AG09309 (cell line): ENCODE measurements at regions not wholly inside any gene's neighbourhood (a gene's known extent, or its start where the extent isn't known, plus 50 kb on each side); places are given as distances from the start of the nearest gene placed in this dataset.

Experiments
- DNase-seq: peaks from one replicate; pipeline ENCODE4 v3.0.0-alpha.2; 2010; ENCODE audit warnings: low read depth
- H3K4me3 ChIP-seq: 2 replicates; pipeline ENCODE4 v1.5.1; 2011; ENCODE audit warnings: mild to moderate bottlenecking, low read depth, low read length, moderate library complexity; ENCODE audit not compliant: control insufficient read depth
- TF ChIP-seq, protein P1 (sequence below): IDR thresholded peaks from 2 replicates; pipeline ENCODE4 v1.5.1; 2011; ENCODE audit warnings: mild to moderate bottlenecking, low read depth, low read length, inconsistent platforms; ENCODE audit not compliant: insufficient read depth, control insufficient read depth; ENCODE audit errors: missing control alignments

GRCh38 chr6:159481897-159482296 is 211.1 kb downstream of the SOD2 start:
- TF ChIP-seq, protein P1, sequence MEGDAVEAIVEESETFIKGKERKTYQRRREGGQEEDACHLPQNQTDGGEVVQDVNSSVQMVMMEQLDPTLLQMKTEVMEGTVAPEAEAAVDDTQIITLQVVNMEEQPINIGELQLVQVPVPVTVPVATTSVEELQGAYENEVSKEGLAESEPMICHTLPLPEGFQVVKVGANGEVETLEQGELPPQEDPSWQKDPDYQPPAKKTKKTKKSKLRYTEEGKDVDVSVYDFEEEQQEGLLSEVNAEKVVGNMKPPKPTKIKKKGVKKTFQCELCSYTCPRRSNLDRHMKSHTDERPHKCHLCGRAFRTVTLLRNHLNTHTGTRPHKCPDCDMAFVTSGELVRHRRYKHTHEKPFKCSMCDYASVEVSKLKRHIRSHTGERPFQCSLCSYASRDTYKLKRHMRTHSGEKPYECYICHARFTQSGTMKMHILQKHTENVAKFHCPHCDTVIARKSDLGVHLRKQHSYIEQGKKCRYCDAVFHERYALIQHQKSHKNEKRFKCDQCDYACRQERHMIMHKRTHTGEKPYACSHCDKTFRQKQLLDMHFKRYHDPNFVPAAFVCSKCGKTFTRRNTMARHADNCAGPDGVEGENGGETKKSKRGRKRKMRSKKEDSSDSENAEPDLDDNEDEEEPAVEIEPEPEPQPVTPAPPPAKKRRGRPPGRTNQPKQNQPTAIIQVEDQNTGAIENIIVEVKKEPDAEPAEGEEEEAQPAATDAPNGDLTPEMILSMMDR = no peak
- no peak overlapping the region for H3K4me3 ChIP-seq
- no peak for DNase-seq

DNA sequence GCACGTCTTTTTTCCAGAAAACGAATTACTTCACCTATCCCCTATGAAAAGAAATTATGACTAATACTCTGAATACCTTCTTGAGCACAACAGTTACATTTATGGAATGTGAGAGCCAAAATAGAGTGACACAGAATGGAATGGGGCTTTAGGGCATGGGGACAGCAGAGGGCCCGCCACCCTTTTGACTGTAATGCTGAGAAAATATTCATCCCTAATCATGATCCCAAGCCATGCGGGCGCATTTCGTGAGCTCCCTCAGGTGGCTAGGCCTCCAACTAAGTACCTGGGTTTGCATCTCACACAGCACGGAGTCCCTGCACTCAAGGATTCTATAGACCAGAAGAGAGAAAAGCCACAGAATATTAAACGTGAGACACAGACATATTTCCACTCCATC is 212.6 kb downstream of the SOD2 start:
- no peak for DNase-seq
- TF ChIP-seq, protein P1 = no peak
- H3K4me3 ChIP-seq = no peak overlapping the region

DNA sequence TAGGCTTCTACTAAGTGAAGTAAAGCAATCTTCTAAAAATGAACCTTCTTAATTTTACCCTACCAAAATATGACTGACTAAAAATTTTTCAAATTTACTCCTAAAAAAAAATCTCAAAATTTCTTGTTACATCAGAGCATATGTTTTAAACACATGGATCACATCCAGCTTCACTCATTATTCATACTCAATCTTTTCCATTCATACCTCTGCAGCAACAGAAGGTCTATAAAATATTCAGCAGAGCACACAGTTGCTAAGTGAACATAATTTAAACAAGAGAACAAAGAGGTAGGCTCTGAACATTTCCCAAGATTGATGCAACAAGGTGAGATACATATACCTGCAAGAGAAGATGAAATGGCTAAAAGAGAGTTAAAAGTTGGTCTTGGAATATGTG is 213.9 kb downstream of the SOD2 start:
- no peak overlapping the region for H3K4me3 ChIP-seq
- TF ChIP-seq, protein P1 = no peak

GRCh38 chr6:159473475-159474263 is 219.4 kb downstream of the SOD2 start:
- TF ChIP-seq, protein P1 = no peak
- no peak overlapping the region for H3K4me3 ChIP-seq
- DNase-seq = no peak

More for the DNA sequence above, 213.9 kb downstream of the SOD2 start:
- DNase-seq = no peak

DNA sequence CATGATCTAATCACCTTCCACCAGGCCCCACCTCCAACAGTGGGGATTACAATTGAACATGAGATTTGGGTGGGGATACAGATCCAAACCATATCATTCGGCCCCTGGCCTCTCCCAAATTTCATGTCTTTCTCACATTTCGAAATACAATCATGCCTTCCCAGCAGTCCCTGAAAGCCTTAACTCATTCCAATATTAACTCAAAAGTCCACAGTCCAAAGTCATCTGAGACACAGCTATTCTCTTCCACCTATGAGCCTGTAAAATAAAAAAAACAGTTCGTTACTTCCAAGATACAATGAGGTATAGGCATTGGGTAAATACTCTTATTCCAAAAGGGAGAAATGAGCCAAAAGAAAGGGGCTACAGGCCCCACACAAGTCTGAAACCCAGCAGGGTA is 222.6 kb downstream of the SOD2 start:
- H3K4me3 ChIP-seq = no peak overlapping the region
- DNase-seq = no peak
- TF ChIP-seq, protein P1 = no peak

GRCh38 chr6:159469443-159469842 is 223.6 kb downstream of the SOD2 start:
- DNase-seq = no peak
- H3K4me3 ChIP-seq = no peak overlapping the region
- TF ChIP-seq, protein P1 = no peak

DNA sequence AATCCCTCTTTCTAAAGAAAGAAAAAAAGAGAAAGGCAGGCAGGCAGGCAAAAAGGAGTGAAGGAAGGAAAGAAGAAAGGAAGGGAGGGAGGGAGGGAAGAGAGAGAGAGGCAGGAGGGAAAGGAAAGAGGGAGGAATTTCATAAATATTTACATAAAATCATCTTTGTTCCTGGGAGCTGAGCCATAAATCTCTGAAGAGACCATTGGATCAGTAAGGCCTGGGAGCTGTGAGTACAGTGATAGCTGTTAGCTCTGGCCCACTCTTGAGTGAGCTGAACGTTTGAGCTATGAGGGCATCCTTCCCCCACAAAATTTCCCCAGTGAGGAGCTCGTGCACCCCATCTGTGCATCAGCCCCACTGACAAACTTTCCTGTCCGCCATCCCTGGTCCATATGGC is 224.0 kb downstream of the SOD2 start:
- no peak for DNase-seq
- H3K4me3 ChIP-seq = no peak overlapping the region
- TF ChIP-seq, protein P1 = no peak
